GM12878 (cell line): ENCODE measurements at regions not wholly inside any gene's neighbourhood (a gene's known extent, or its start where the extent isn't known, plus 50 kb on each side); places are given as distances from the start of the nearest gene placed in this dataset.

Source experiments
- ATAC-seq: fragments of 200-7000 bp; cut with Tn5 transposase; 3 replicates; pipeline ENCODE4 v1.9.1; 2020; ENCODE audit warnings: mild to moderate bottlenecking, moderate library complexity
- BruUV-seq: library from RNA; stranded (reverse); fragments of 400-500 nt; replicated peaks from 2 replicates; lab custom pipeline; 2021; lab: Mats Ljungman, UMichigan
- CTCF ChIA-PET: fragments of 300-600 bp; sonication (Branson Sonifier 250); formaldehyde crosslinking; extraction: SDS; loops from one replicate; lab custom pipeline; 2021; ENCODE audit warnings: inconsistent platforms; lab: Yijun Ruan, JAX
- POLR2A ChIA-PET: fragments of 350-600 bp; formaldehyde crosslinking; extraction: SDS; loops from one replicate; lab custom pipeline; 2021; ENCODE audit warnings: inconsistent platforms; lab: Charles Lee
- RAD21 ChIA-PET: fragments of 300-600 bp; sonication (Branson Sonifier 250); formaldehyde crosslinking; loops from one replicate; lab custom pipeline; 2023; ENCODE audit warnings: antibody characterized with exemption; ENCODE audit not compliant: unreplicated experiment; lab: Charles Lee
- SMC1A ChIA-PET: fragments of 300-600 bp; sonication (Branson Sonifier 250); formaldehyde crosslinking; loops from one replicate; lab custom pipeline; 2023; ENCODE audit not compliant: unreplicated experiment, uncharacterized antibody; lab: Charles Lee
- DNase-seq: peaks from one replicate; pipeline ENCODE4 v3.0.0-alpha.2; 2011; ENCODE audit warnings: low read depth, low spot score
- FAIRE-seq: peaks from 3 replicates; lab custom pipeline; 2011; peaks lifted over from hg19 to GRCh38; lab: Jason Lieb, UNC
- H2AFZ ChIP-seq: 2 replicates; pipeline ENCODE4 v1.6.0; 2011; ENCODE audit warnings: low read depth, low read length, control low read depth; ENCODE audit not compliant: control insufficient read depth
- H3K27ac ChIP-seq: 2 replicates; pipeline ENCODE4 v1.5.1; 2011; ENCODE audit warnings: control low read depth; ENCODE audit not compliant: control insufficient read depth, insufficient read depth
- H3K27me3 ChIP-seq, 2 experiments: replicated peaks in 1 of 2; 2 replicates each; pipeline versions ENCODE4 v1.6.0 to v1.6.1; 2011; ENCODE audit warnings: low read length in 1 of 2; ENCODE audit not compliant: control insufficient read depth in 2 of 2, insufficient read depth in 2 of 2
- H3K36me3 ChIP-seq, 2 experiments: 2 replicates each; pipeline ENCODE4 v1.5.1; 2011; ENCODE audit warnings: low read length in 1 of 2; ENCODE audit not compliant: control insufficient read depth in 2 of 2, insufficient read depth in 2 of 2
- H3K4me1 ChIP-seq: 2 replicates; pipeline ENCODE4 v1.6.1; 2011; ENCODE audit warnings: mild to moderate bottlenecking, low read length, moderate library complexity, mixed read lengths; ENCODE audit not compliant: control insufficient read depth, insufficient read depth
- H3K4me2 ChIP-seq: 2 replicates; pipeline ENCODE4 v1.6.0; 2011; ENCODE audit warnings: control low read depth; ENCODE audit not compliant: control insufficient read depth, insufficient read depth
- H3K4me3 ChIP-seq: fragments of 200-600 bp; sonication (generic); 2 replicates; pipeline ENCODE4 v1.5.1; 2016
- H3K79me2 ChIP-seq: 2 replicates; pipeline ENCODE4 v1.6.0; 2011; ENCODE audit warnings: low read length; ENCODE audit not compliant: control insufficient read depth, insufficient read depth
- H3K9ac ChIP-seq: 2 replicates; pipeline ENCODE4 v1.8.0; 2011; ENCODE audit warnings: low read length, control low read depth, mixed read lengths; ENCODE audit not compliant: control insufficient read depth, insufficient read depth
- H3K9me3 ChIP-seq: replicated peaks from 3 replicates; pipeline ENCODE4 v1.5.1; 2011; ENCODE audit warnings: mild to moderate bottlenecking, low read length; ENCODE audit not compliant: control insufficient read depth, insufficient read depth
- H4K20me1 ChIP-seq: 2 replicates; pipeline ENCODE4 v1.6.0; 2011; ENCODE audit not compliant: control insufficient read depth, insufficient read depth
- ASH2L ChIP-seq: fragments of 300-600, 200-600 bp; sonication (generic); IDR thresholded peaks from 2 replicates; pipeline ENCODE4 v1.6.1; 2017; ENCODE audit warnings: low read depth, mild to moderate bottlenecking, borderline replicate concordance
- CBX5 ChIP-seq: sonication (generic); IDR thresholded peaks from 2 replicates; pipeline ENCODE4 v1.6.1; 2016; ENCODE audit warnings: low read depth, moderate library complexity, mild to moderate bottlenecking, inconsistent platforms
- CREM ChIP-seq: IDR thresholded peaks from 2 replicates; pipeline ENCODE4 v1.6.1; 2014; ENCODE audit warnings: antibody characterized with exemption, low read depth
- DPF2 ChIP-seq: fragments of 450-650 bp; IDR thresholded peaks from 2 replicates; pipeline ENCODE4 v1.6.1; 2017; ENCODE audit warnings: mild to moderate bottlenecking
- ETV6 ChIP-seq, 2 experiments: fragments of 450-650 bp in 1 of 2; IDR thresholded peaks in 1 of 2; conservative IDR thresholded peaks in 1 of 2; 2 replicates each; pipeline ENCODE4 v1.6.1; 2014; ENCODE audit warnings: antibody characterized with exemption in 1 of 2, borderline replicate concordance in 1 of 2, low read depth in 1 of 2, mild to moderate bottlenecking in 1 of 2, moderate library complexity in 1 of 2
- FOXK2 ChIP-seq: fragments of 450-650 bp; IDR thresholded peaks from 2 replicates; pipeline ENCODE4 v1.6.1; 2017; ENCODE audit warnings: mild to moderate bottlenecking, moderate library complexity
- GABPA ChIP-seq: IDR thresholded peaks from 2 replicates; pipeline ENCODE4 v1.6.1; 2014; ENCODE audit warnings: antibody characterized with exemption, low read depth, mild to moderate bottlenecking, inconsistent platforms
- HCFC1 ChIP-seq: fragments of 150-350 bp; IDR thresholded peaks from 2 replicates; pipeline ENCODE4 v1.6.1; 2014; ENCODE audit warnings: low read length
- HDAC6 ChIP-seq: fragments of 200-600 bp; sonication (generic); IDR thresholded peaks from one replicate; pipeline ENCODE4 v1.8.0; 2017; ENCODE audit warnings: antibody characterized with exemption; ENCODE audit not compliant: unreplicated experiment
- HDGF ChIP-seq: fragments of 450-650 bp; IDR thresholded peaks from 2 replicates; pipeline ENCODE4 v1.6.1; 2016; ENCODE audit warnings: antibody characterized with exemption
- IRF4 ChIP-seq: IDR thresholded peaks from 2 replicates; pipeline ENCODE4 v1.6.1; 2011; ENCODE audit warnings: low read depth, low read length
- NFYB ChIP-seq: IDR thresholded peaks from 2 replicates; pipeline ENCODE4 v1.6.1; 2011; ENCODE audit warnings: low read depth, mild to moderate bottlenecking, low read length, improper control_type of control experiment, moderate library complexity; ENCODE audit not compliant: insufficient read depth
- NR2F1 ChIP-seq: fragments of 450-650 bp; conservative IDR thresholded peaks from 2 replicates; pipeline ENCODE4 v1.6.1; 2017; ENCODE audit warnings: mild to moderate bottlenecking
- POLR2AphosphoS5 ChIP-seq: IDR thresholded peaks from 2 replicates; pipeline ENCODE4 v1.6.1; 2011; ENCODE audit warnings: mild to moderate bottlenecking, low read length, inconsistent platforms
- RAD21 ChIP-seq: IDR thresholded peaks from 2 replicates; pipeline ENCODE4 v1.6.1; 2011; ENCODE audit warnings: mild to moderate bottlenecking, low read depth, low read length, moderate library complexity; ENCODE audit not compliant: insufficient read depth
- SIX5 ChIP-seq: IDR thresholded peaks from 2 replicates; pipeline ENCODE4 v1.6.1; 2011; ENCODE audit warnings: mild to moderate bottlenecking, low read depth, low read length, moderate library complexity; ENCODE audit not compliant: severe bottlenecking
- SP1 ChIP-seq: IDR thresholded peaks from one replicate; pipeline ENCODE4 v1.6.1; 2011; ENCODE audit warnings: low read depth, low read length
- TCF3 ChIP-seq: IDR thresholded peaks from 2 replicates; pipeline ENCODE4 v1.6.1; 2012; ENCODE audit warnings: low read depth, mild to moderate bottlenecking, low read length, borderline replicate concordance; ENCODE audit not compliant: insufficient read depth
- ZNF274 ChIP-seq: IDR thresholded peaks from one replicate; pipeline ENCODE4 v1.8.0; 2011; ENCODE audit not compliant: insufficient read length, insufficient read depth
- ZNF622 ChIP-seq: fragments of 450-650 bp; IDR thresholded peaks from 2 replicates; pipeline ENCODE4 v1.6.1; 2017; ENCODE audit warnings: mild to moderate bottlenecking, inconsistent platforms
- WGBS: methylation state at CpG from one replicate; pipeline ENCODE4 v1.1.6; 2016; ENCODE audit warnings: low lambda C conversion rate; ENCODE audit not compliant: insufficient replicate concordance, insufficient coverage; ENCODE audit errors: missing lambda C conversion rate; 5-methylcytosine and 5-hydroxymethylcytosine counted together
- in situ Hi-C: fragments of 300-500 bp; cut with MboI; formaldehyde crosslinking; loops from 9 replicates; pipeline ENCODE4 v1.14.3; 2018; ENCODE audit warnings: mixed read lengths
- intact Hi-C: fragments of 100-400 bp; cut with micrococcal nuclease; formaldehyde crosslinking; loops from one replicate; pipeline ENCODE4 v1.14.2; 2022; ENCODE audit not compliant: unreplicated experiment
- TF ChIP-seq, protein P1 (sequence below): IDR thresholded peaks from 2 replicates; pipeline ENCODE4 v1.6.1; 2012; ENCODE audit warnings: low read depth, low read length, improper control_type of control experiment
- TF ChIP-seq, protein P2 (sequence below): fragments of 450-650 bp; IDR thresholded peaks from 2 replicates; pipeline ENCODE4 v1.6.1; 2017; ENCODE audit warnings: mild to moderate bottlenecking, moderate library complexity

- TF ChIP-seq ETV6 (conservative IDR thresholded peaks at IDR 0.05 in 1 of 2, IDR thresholded peaks at IDR 0.05 in 1 of 2; ENCODE audit: borderline replicate concordance in 1 of 2, low read depth in 1 of 2) (no peak), SIX5 (no peak), SP1 (no peak), NFYB (no peak)
- TF ChIP-seq, protein P1, sequence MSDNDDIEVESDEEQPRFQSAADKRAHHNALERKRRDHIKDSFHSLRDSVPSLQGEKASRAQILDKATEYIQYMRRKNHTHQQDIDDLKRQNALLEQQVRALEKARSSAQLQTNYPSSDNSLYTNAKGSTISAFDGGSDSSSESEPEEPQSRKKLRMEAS = no peak
These were observed 66.3 kb upstream of the SSX2IP start (continued) for GRCh38 chr1:84756455-84757082.

- in situ Hi-C loops (loop anchor here (25.0 kb wide), 2 partner anchors 619 to 844 kb away; partner anchors contain the start of gene PRKACB), intact Hi-C loops (no loop called here)
- Histone ChIP-seq H3K9me3 (no peaks in the 10 kb centered on the region), H3K79me2 (no peaks in the 10 kb centered on the region), H2AFZ (no peak overlapping the region), H3K4me3 (no peak overlapping the region), H4K20me1 (no peaks in the 10 kb centered on the region), H3K4me2 (no peak overlapping the region), H3K36me3 (no peaks in the 10 kb centered on the region), H3K4me1 (no peaks in the 10 kb centered on the region), H3K27me3 (no peaks in the 10 kb centered on the region), H3K27ac (no peak overlapping the region), H3K9ac (no peak overlapping the region)
- POLR2A ChIA-PET = interaction anchor here (0.6 kb wide), 1 partner anchor 50 kb away, joined by 3 read pairs; no protein-coding TSS in a partner anchor
- RAD21 ChIA-PET = interaction anchor here (0.8 kb wide), 1 partner anchor 135 kb away, joined by 3 read pairs; no protein-coding TSS in a partner anchor
- DNase-seq (no peak), ATAC-seq (no peak), FAIRE-seq (no peak)
- CTCF ChIA-PET = interaction anchor here (1.1 to 7.6 kb wide), 6 partner anchors 18 to 315 kb away, joined by 5 to 48 read pairs (median 26); no protein-coding TSS in a partner anchor
- TF ChIP-seq DPF2 (no peak), GABPA (no peak), CBX5 (no peak), ASH2L (no peak), IRF4 (no peak), CREM (no peak), ZNF622 (no peak), NR2F1 (no peak), TCF3 (no peak), FOXK2 (no peak), ZNF274 (no peak), HDAC6 (no peak), RAD21 (no peak), POLR2AphosphoS5 (no peak), HDGF (no peak), SP1 (no peak), HCFC1 (no peak)
- TF ChIP-seq, protein P2, sequence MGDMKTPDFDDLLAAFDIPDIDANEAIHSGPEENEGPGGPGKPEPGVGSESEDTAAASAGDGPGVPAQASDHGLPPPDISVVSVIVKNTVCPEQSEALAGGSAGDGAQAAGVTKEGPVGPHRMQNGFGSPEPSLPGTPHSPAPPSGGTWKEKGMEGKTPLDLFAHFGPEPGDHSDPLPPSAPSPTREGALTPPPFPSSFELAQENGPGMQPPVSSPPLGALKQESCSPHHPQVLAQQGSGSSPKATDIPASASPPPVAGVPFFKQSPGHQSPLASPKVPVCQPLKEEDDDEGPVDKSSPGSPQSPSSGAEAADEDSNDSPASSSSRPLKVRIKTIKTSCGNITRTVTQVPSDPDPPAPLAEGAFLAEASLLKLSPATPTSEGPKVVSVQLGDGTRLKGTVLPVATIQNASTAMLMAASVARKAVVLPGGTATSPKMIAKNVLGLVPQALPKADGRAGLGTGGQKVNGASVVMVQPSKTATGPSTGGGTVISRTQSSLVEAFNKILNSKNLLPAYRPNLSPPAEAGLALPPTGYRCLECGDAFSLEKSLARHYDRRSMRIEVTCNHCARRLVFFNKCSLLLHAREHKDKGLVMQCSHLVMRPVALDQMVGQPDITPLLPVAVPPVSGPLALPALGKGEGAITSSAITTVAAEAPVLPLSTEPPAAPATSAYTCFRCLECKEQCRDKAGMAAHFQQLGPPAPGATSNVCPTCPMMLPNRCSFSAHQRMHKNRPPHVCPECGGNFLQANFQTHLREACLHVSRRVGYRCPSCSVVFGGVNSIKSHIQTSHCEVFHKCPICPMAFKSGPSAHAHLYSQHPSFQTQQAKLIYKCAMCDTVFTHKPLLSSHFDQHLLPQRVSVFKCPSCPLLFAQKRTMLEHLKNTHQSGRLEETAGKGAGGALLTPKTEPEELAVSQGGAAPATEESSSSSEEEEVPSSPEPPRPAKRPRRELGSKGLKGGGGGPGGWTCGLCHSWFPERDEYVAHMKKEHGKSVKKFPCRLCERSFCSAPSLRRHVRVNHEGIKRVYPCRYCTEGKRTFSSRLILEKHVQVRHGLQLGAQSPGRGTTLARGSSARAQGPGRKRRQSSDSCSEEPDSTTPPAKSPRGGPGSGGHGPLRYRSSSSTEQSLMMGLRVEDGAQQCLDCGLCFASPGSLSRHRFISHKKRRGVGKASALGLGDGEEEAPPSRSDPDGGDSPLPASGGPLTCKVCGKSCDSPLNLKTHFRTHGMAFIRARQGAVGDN = no peak
- no TSS peak for BruUV-seq
- SMC1A ChIA-PET = interaction anchor here (1.0 to 2.1 kb wide), 5 partner anchors 16 to 314 kb away, joined by 3 to 7 read pairs (median 4); no protein-coding TSS in a partner anchor
- WGBS = 46% methylated on average over 3 of the region's 3 CpGs
These were observed 65.7 kb upstream of the SSX2IP start for GRCh38 chr1:84756001-84756400.
